Ovary (tissue), 3 donors: ENCODE measurements at regions not wholly inside any gene's neighbourhood (a gene's known extent, or its start where the extent isn't known, plus 50 kb on each side); places are given as distances from the start of the nearest gene placed in this dataset.

ENCODE experiments used
- EP300 ChIP-seq: sonication (generic); formaldehyde crosslinking; IDR thresholded peaks from one replicate; pipeline ENCODE4 v1.6.1; 2017; ENCODE audit warnings: antibody characterized with exemption
- POLR2A ChIP-seq: fragments of 450-650 bp; IDR thresholded peaks from one replicate; pipeline ENCODE4 v1.6.1; 2017; ENCODE audit warnings: antibody characterized with exemption, mild to moderate bottlenecking, moderate library complexity
- TF ChIP-seq, protein P1 (sequence below), 3 donors: fragments of 450-650 bp in 2 of 3; fragments of 200-600 bp in 1 of 3; IDR thresholded peaks; one replicate each; pipeline versions ENCODE4 v1.5.1 to v1.8.0; 2016 to 2022; ENCODE audit warnings: antibody characterized with exemption in 3 of 3, mild to moderate bottlenecking in 1 of 3
- donor health status: DM: no; HTN: no; CAD: no.

DNA sequence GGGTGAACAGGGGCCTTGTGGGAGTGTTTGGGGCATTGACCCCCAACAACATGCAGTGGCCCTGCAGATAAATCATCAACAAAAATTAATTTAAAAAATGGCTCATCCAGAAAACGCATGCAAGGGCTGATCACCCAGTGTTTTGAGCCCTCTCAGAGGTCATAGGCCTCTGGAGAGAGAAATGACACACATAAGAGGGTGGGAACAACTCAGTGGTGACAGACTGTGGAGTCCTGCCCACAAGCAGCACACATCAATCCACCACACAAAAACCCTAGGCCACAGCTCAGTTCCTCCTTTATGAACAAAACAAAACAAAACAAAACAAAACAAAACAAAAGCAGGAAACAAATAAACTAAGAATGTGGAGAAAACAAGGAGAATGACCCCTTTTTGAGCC is 351.7 kb upstream of the SPHKAP start:
- TF ChIP-seq, protein P1, sequence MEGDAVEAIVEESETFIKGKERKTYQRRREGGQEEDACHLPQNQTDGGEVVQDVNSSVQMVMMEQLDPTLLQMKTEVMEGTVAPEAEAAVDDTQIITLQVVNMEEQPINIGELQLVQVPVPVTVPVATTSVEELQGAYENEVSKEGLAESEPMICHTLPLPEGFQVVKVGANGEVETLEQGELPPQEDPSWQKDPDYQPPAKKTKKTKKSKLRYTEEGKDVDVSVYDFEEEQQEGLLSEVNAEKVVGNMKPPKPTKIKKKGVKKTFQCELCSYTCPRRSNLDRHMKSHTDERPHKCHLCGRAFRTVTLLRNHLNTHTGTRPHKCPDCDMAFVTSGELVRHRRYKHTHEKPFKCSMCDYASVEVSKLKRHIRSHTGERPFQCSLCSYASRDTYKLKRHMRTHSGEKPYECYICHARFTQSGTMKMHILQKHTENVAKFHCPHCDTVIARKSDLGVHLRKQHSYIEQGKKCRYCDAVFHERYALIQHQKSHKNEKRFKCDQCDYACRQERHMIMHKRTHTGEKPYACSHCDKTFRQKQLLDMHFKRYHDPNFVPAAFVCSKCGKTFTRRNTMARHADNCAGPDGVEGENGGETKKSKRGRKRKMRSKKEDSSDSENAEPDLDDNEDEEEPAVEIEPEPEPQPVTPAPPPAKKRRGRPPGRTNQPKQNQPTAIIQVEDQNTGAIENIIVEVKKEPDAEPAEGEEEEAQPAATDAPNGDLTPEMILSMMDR (IDR thresholded peaks at IDR 0.05), result no peak
- no peak for TF ChIP-seq EP300
- no peak for TF ChIP-seq POLR2A
